Effector CD8-positive, alpha-beta T cell (primary cell): ENCODE measurements at regions not wholly inside any gene's neighbourhood (a gene's known extent, or its start where the extent isn't known, plus 50 kb on each side); places are given as distances from the start of the nearest gene placed in this dataset.
"Not testable (repeated sequence)": the region's sequence is repeated elsewhere in the genome, so short reads cannot be mapped to it uniquely, and the experiment has no call there.

ENCODE experiments used
- DNase-seq: peaks from one replicate; lab custom pipeline; 2025; lab: John Stamatoyannopoulos, UW

GRCh38 chr16:5215901-5216300 lies 118.3 kb upstream of the EEF2KMT start:
- no peak for DNase-seq

GRCh38 chr16:5214466-5214865 lies 116.9 kb upstream of the EEF2KMT start:
- DNase-seq: no peak

- not testable (repeated sequence) for DNase-seq
Measured at GRCh38 chr16:5212501-5212900, 114.9 kb upstream of the EEF2KMT start.

GRCh38 chr16:5207862-5208498 lies 110.4 kb upstream of the EEF2KMT start:
- not testable (repeated sequence) for DNase-seq

- DNase-seq: no peak
Measured at GRCh38 chr16:5207001-5207523, 109.5 kb upstream of the EEF2KMT start.

- no peak for DNase-seq
Measured at GRCh38 chr16:5206331-5206990, 108.9 kb upstream of the EEF2KMT start.

- DNase-seq: no peak
Measured at GRCh38 chr16:5205361-5206040, 107.9 kb upstream of the EEF2KMT start.

GRCh38 chr16:5203675-5204074 lies 106.1 kb upstream of the EEF2KMT start:
- not testable (repeated sequence) for DNase-seq

GRCh38 chr16:5200123-5200522 lies 102.5 kb upstream of the EEF2KMT start:
- DNase-seq: no peak

- no peak for DNase-seq
Measured at GRCh38 chr16:5196204-5196603, 98.6 kb upstream of the EEF2KMT start.

GRCh38 chr16:5193861-5194260 lies 96.3 kb upstream of the EEF2KMT start:
- no peak for DNase-seq

GRCh38 chr16:5188989-5189352 lies 91.4 kb upstream of the EEF2KMT start:
- DNase-seq: no peak

- DNase-seq: no peak
Measured at GRCh38 chr16:5188318-5188988, 90.9 kb upstream of the EEF2KMT start.

GRCh38 chr16:5187402-5187952 lies 89.9 kb upstream of the EEF2KMT start:
- DNase-seq: no peak

GRCh38 chr16:5186381-5186903 lies 88.8 kb upstream of the EEF2KMT start:
- no peak for DNase-seq

- no peak for DNase-seq
Measured at GRCh38 chr16:5176505-5176904, 78.9 kb upstream of the EEF2KMT start.

GRCh38 chr16:5175266-5175665 lies 77.7 kb upstream of the EEF2KMT start:
- no peak for DNase-seq

- no peak for DNase-seq
Measured at GRCh38 chr16:5166486-5166885, 68.9 kb upstream of the EEF2KMT start.

- not testable (repeated sequence) for DNase-seq
Measured at GRCh38 chr16:5165429-5165828, 67.8 kb upstream of the EEF2KMT start.

GRCh38 chr16:5162801-5163200 lies 65.2 kb upstream of the EEF2KMT start:
- not testable (repeated sequence) for DNase-seq

- not testable (repeated sequence) for DNase-seq
Measured at GRCh38 chr16:5161888-5162287, 64.3 kb upstream of the EEF2KMT start.

GRCh38 chr16:5160010-5160409 lies 62.4 kb upstream of the EEF2KMT start:
- DNase-seq: not testable (repeated sequence)
